Ascending aorta (tissue), 2 donors: ENCODE measurements at regions not wholly inside any gene's neighbourhood (a gene's known extent, or its start where the extent isn't known, plus 50 kb on each side); places are given as distances from the start of the nearest gene placed in this dataset.

Experiments
- DNase-seq, 2 donors: peaks; one replicate each; pipeline ENCODE4 v3.0.0-alpha.2; 2019; ENCODE audit warnings: low spot score in 2 of 2
- H3K27ac ChIP-seq, 2 donors: fragments of 200-600 bp; sonication (generic); one replicate each; pipeline ENCODE4 v1.5.1; 2016 to 2017; ENCODE audit warnings: mild to moderate bottlenecking in 1 of 2
- H3K27me3 ChIP-seq: fragments of 200-600 bp; sonication (generic); one replicate; pipeline ENCODE4 v1.5.1; 2017
- H3K36me3 ChIP-seq, 2 donors: fragments of 200-600 bp; sonication (generic); one replicate each; pipeline ENCODE4 v1.5.1; 2016
- H3K4me1 ChIP-seq, 2 donors: fragments of 200-600 bp; sonication (generic); one replicate each; pipeline ENCODE4 v1.5.1; 2016 to 2017; ENCODE audit warnings: mild to moderate bottlenecking in 1 of 2
- H3K4me3 ChIP-seq, 2 donors: fragments of 200-600 bp; sonication (generic); one replicate each; pipeline ENCODE4 v1.5.1; 2016 to 2017; ENCODE audit warnings: mild to moderate bottlenecking in 1 of 2
- H3K9me3 ChIP-seq, 2 donors: fragments of 200-600 bp; sonication (generic); one replicate each; pipeline ENCODE4 v1.5.1; 2016
- intact Hi-C: fragments of 100-400 bp; cut with DNase I; formaldehyde crosslinking; loops from one replicate; pipeline ENCODE4 v1.15.1; 2023
- TF ChIP-seq, protein P1 (sequence below), 3 experiments: fragments of 200-600 bp in 2 of 3; fragments of 450-650 bp in 1 of 3; sonication (generic) in 2 of 3; IDR thresholded peaks; one replicate each; pipeline ENCODE4 v1.5.1; 2016 to 2019; ENCODE audit warnings: antibody characterized with exemption in 3 of 3, mild to moderate bottlenecking in 1 of 3, moderate library complexity in 1 of 3

DNA sequence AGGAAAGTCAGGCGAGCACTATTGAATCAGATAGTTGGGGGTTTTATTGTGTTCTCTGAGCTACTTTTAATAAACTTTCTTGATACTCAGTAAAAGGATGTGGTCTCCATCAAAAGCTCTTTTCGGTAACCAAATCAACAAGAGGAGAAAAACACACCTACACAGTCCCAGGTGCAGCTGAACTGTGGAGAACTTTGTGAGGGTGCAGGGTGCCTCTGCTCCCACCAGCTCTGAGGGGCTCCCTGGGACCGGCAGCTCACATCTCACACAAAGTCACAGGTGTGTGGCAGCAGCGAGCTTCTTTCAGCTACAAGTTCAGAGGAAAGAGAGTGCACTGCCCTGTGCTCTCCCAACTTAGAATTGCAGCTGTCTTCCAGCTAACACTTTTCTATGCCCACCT, 650.4 kb downstream of the RNF144A start:
- no peaks in the 10 kb centered on the region for H3K36me3 ChIP-seq
- intact Hi-C loops = no loop called here
- H3K4me3 ChIP-seq = no peak overlapping the region
- H3K27ac ChIP-seq = no peak overlapping the region
- H3K4me1 ChIP-seq = no peaks in the 10 kb centered on the region
- TF ChIP-seq, protein P1, sequence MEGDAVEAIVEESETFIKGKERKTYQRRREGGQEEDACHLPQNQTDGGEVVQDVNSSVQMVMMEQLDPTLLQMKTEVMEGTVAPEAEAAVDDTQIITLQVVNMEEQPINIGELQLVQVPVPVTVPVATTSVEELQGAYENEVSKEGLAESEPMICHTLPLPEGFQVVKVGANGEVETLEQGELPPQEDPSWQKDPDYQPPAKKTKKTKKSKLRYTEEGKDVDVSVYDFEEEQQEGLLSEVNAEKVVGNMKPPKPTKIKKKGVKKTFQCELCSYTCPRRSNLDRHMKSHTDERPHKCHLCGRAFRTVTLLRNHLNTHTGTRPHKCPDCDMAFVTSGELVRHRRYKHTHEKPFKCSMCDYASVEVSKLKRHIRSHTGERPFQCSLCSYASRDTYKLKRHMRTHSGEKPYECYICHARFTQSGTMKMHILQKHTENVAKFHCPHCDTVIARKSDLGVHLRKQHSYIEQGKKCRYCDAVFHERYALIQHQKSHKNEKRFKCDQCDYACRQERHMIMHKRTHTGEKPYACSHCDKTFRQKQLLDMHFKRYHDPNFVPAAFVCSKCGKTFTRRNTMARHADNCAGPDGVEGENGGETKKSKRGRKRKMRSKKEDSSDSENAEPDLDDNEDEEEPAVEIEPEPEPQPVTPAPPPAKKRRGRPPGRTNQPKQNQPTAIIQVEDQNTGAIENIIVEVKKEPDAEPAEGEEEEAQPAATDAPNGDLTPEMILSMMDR (IDR thresholded peaks at IDR 0.05) = no peak
- no peaks in the 10 kb centered on the region for H3K27me3 ChIP-seq
- DNase-seq = no peak
- no peaks in the 10 kb centered on the region for H3K9me3 ChIP-seq

DNA sequence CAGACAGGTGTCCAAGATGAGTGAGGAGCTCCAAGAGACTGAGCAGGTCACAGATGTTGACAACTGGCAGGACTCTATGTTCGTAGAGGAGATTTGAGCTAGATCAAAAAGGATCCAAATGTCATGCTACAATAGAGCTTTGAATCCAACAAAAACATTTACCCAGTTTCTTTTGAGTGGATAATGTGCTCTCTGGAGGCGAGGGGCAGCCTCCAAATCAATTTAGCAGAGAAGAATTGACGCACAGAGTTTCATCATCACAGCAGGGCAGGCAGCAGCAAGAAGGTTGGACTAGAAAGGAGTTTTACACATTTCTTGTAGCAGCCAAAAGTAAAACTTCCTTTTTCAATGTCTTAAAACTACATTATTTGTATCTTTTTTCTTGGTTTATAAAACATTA, 653.0 kb downstream of the RNF144A start:
- Histone ChIP-seq H3K36me3 (no peaks in the 10 kb centered on the region), H3K9me3 (no peaks in the 10 kb centered on the region), H3K27me3 (no peaks in the 10 kb centered on the region), H3K4me1 (no peaks in the 10 kb centered on the region), H3K4me3 (no peak overlapping the region), H3K27ac (no peak overlapping the region)
- no peak for DNase-seq
- TF ChIP-seq, protein P1 (IDR thresholded peaks at IDR 0.05) = no peak
- intact Hi-C loops = no loop called here

DNA sequence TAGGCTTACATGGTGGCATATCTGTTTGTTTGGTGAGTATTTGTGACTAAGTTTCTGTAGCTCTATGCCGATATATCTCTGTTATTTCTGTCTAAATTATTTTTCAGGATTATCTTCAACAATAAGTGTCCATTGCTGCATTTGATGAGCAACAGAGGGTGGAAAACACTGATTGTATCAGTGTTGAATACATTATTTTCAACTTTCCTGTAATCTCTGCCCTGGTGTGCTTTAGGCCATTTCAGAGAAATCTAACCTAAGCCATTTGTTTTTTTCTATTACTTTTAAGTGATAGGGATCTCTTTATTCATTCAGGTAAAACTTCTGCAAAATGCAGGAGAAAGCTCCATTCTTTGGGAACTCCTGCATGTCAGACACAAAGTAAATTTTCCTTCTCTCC, 654.5 kb downstream of the RNF144A start:
- no peak for DNase-seq
- Histone ChIP-seq H3K36me3 (no peaks in the 10 kb centered on the region), H3K9me3 (no peaks in the 10 kb centered on the region), H3K27me3 (no peaks in the 10 kb centered on the region), H3K4me3 (no peak overlapping the region), H3K27ac (no peak overlapping the region), H3K4me1 (no peaks in the 10 kb centered on the region)
- intact Hi-C loops = no loop called here
- TF ChIP-seq, protein P1 (IDR thresholded peaks at IDR 0.05) = no peak

DNA sequence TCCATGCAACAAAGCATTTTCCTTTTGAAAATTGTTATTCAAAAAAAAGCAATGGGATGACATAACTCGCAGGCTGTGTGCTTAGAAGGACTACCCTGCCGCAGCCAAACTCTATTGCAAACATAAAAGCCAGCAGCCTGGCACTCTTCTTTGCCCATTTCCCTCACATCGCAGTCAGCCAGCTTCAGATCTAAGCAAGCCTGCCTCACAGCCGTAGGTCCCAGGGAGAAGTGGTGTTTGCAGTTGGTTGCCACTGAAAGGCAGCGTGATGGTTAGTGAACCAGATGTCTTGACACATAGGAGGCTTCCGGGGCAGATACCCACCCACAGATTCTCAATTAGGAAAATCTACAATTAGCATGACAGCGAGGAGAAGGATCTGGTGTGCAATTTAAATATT, 655.2 kb downstream of the RNF144A start:
- Histone ChIP-seq H3K4me3 (no peak overlapping the region), H3K9me3 (no peaks in the 10 kb centered on the region), H3K4me1 (no peaks in the 10 kb centered on the region), H3K27me3 (no peaks in the 10 kb centered on the region), H3K27ac (no peak overlapping the region), H3K36me3 (no peaks in the 10 kb centered on the region)
- intact Hi-C loops = no loop called here
- TF ChIP-seq, protein P1 (IDR thresholded peaks at IDR 0.05) = no peak
- DNase-seq = no peak

- TF ChIP-seq, protein P1 (IDR thresholded peaks at IDR 0.05) = no peak
- peaks cover 0 to 5% of the 10 kb centered on the region in 2 donors for H3K9me3 ChIP-seq
- H3K4me1 ChIP-seq = no peaks in the 10 kb centered on the region
- no peak overlapping the region for H3K4me3 ChIP-seq
- no peak overlapping the region for H3K27ac ChIP-seq
- no peaks in the 10 kb centered on the region for H3K36me3 ChIP-seq
- intact Hi-C loops = no loop called here
- no peaks in the 10 kb centered on the region for H3K27me3 ChIP-seq
- DNase-seq = no peak
These were observed 656.1 kb downstream of the RNF144A start for GRCh38 chr2:7573166-7573825.

GRCh38 chr2:7574385-7574784, 657.2 kb downstream of the RNF144A start:
- Histone ChIP-seq H3K27me3 (no peaks in the 10 kb centered on the region), H3K9me3 (peaks cover 0 to 5% of the 10 kb centered on the region in 2 donors), H3K27ac (no peak overlapping the region), H3K36me3 (no peaks in the 10 kb centered on the region), H3K4me3 (no peak overlapping the region), H3K4me1 (no peaks in the 10 kb centered on the region)
- no peak for DNase-seq
- intact Hi-C loops = no loop called here
- TF ChIP-seq, protein P1 (IDR thresholded peaks at IDR 0.05) = no peak
